SHP77 treated with DMSO at 0.1 percent for 48 hours (cell line): ENCODE measurements at regions not wholly inside any gene's neighbourhood (a gene's known extent, or its start where the extent isn't known, plus 50 kb on each side); places are given as distances from the start of the nearest gene placed in this dataset.
"Not testable (repeated sequence)": the region's sequence is repeated elsewhere in the genome, so short reads cannot be mapped to it uniquely, and the experiment has no call there.

ENCODE experiments used
- DNase-seq: peaks from one replicate; lab custom pipeline; 2025; lab: John Stamatoyannopoulos, UW

DNA sequence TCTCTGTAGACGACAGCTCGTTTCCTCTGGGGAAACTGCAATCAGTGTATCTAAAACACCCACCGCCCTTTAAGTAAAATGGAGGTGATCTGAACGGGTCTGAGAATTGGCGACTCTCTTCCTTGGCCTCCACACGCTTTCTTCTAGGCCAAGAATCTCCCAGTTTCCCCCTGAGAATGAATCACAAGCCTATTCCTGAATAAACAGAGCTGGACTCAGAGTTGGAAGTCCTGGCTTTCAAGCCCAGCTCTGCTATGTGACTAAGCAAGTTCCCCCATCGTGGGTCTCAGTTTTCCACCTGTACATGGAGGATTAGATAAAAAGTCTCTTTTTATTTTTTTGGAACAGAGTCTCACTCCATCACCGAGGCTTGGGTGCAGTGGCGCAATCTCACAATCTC is 200.4 kb downstream of the MN1 start:
- DNase-seq, result no peak

DNA sequence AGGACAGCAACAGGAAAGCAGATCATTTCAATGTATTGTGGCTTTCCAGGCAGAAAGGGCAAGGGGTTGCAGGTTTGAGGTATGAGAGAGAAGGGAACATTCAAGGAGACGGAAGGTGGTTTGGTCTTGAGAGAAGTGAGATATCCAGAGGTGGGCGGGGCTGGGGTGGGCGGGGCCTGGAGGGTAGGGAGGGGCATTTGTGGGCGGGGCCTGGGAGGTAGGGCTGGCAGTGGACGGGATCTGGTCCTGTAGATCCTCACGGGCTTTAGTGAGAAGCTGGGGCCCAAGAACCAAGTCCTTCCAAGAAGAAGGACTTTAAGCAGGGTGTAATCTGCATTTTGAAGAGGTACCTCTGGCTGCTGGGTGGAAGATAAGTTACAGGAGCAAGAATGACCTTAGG is 199.2 kb downstream of the MN1 start:
- DNase-seq, result no peak

DNA sequence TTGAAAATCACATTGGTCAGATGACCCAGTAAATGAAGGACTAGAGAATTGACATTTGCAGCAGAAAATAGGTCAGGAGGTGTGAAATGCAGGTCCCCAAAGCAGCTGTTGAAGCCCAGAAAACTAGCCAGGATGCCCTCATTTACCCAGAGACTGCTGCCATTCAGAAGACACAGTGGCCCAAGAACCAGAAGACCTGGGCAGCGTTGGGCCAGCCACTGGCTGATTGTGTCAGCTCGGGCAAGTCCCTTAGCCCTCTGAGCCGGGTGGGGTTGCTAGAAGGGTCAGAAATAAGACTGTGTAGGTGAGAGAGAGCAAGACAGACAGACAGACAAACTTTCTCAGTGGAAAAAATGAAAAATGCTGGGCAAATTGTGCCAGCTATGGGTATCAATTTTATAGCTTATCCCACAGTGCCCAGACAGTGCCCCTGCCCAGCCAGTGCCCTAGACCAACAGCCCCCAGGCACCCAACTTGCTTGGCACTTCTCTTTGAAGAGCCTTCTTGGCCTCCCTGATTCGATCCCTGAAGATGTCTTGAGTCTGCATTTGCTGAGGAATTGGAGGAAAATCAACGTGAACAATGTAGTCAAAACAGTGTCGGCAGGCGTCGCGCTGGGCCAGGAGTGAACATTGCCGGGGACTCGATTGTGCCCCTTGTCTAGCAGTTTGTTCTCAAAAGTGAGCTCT is 198.3 kb downstream of the MN1 start:
- DNase-seq, result no peak

- no peak for DNase-seq
Observed at GRCh38 chr22:27603800-27604144, 197.8 kb downstream of the MN1 start.

GRCh38 chr22:27605390-27605789 is 196.2 kb downstream of the MN1 start:
- no peak for DNase-seq

GRCh38 chr22:27607750-27608149 is 193.8 kb downstream of the MN1 start:
- not testable (repeated sequence) for DNase-seq

- DNase-seq, result no peak
Observed at GRCh38 chr22:27609451-27609888, 192.1 kb downstream of the MN1 start.

GRCh38 chr22:27610164-27610563 is 191.4 kb downstream of the MN1 start:
- DNase-seq, result not testable (repeated sequence)

DNA sequence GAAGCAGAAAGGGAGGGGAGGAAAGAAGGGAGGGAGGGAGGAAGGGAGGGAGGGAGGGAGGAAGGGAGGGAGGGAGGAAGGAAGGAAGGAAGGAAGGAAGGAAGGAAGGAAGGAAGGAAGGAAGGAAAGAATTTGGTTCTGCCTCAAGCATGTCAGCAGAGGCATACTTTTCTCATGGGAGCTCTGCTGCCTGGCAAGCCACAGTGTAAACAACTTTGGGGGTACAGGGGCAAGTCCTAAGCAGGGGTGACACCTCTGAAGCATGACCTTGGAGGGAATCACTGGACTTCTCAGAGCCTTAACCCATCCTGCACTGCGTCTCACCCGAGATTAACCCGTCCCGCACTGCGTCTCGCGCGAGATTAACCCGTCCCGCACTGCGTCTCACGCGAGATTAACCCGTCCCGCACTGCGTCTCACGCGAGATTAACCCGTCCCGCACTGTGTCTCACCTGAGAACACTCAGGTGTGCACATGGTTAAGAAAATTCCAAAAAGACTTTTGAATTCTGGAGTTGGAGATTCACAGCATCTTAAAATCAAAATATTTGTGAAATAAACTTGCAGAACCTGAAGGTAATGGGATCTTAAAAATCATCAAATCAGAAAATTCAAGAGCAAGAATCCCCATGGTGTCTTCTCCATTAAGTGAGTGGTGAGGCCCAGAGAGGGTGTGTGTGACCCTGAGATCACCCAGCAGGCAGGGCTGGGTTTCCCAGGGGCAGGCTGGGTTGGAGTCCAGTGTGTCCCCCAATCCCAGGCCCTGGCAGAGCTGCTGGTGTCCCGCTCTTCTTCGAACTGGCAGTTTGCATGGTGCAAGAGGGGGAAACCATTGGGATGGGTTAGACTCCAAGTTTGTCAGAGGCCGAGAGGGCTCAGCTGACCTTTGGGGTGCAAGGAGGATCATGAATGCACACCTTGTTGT is 190.4 kb downstream of the MN1 start:
- DNase-seq, result no peak

GRCh38 chr22:27612115-27612514 is 189.4 kb downstream of the MN1 start:
- DNase-seq, result no peak

- no peak for DNase-seq
Observed at GRCh38 chr22:27613099-27614005, 188.2 kb downstream of the MN1 start.

GRCh38 chr22:27614006-27614649 is 187.4 kb downstream of the MN1 start:
- no peak for DNase-seq

DNA sequence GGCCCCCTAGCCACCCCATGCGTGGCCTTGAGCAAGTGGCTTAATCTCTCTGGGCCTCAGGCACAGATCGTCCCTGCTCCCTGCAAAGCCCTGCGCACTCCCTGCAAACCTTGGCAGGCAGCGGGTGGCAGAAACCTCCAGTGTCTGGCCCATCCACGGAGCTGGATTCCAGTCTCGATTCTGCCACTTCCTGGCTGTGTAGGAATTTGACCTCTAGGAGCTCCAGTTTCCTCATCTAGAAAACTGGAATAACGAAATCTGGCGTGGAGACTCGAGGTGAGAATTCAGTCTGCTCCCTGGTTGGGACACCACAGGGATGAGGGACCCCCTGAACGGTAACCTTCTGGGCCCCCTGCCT is 186.9 kb downstream of the MN1 start:
- DNase-seq, result no peak

DNA sequence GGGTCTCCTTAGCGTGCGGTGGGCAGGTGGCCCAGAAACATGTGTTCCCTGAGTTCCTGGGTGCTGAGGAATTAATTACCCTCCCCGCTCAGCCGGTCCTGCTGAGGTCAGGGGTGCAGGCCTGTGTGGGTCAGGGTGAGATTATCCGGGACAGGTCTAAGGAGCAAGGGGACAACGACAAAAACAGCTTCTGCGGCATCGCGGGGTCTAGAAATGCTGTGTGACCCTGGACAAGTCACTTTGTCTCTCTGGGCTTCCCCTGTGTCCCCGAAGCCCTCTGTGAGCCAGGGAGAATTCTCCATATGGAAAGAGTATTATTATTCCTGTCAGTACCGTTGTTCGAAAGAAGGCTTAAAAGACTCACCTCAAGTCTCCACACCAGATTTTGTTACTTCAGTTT is 186.1 kb downstream of the MN1 start:
- DNase-seq, result no peak

- DNase-seq, result no peak
Observed at GRCh38 chr22:27616033-27616432, 185.5 kb downstream of the MN1 start.

- DNase-seq, result no peak
Observed at GRCh38 chr22:27617214-27617881, 184.2 kb downstream of the MN1 start.

GRCh38 chr22:27620367-27621154 is 181.0 kb downstream of the MN1 start:
- no peak for DNase-seq

- no peak for DNase-seq
Observed at GRCh38 chr22:27621486-27622070, 180.0 kb downstream of the MN1 start.

- no peak for DNase-seq
Observed at GRCh38 chr22:27624042-27624441, 177.5 kb downstream of the MN1 start.

DNA sequence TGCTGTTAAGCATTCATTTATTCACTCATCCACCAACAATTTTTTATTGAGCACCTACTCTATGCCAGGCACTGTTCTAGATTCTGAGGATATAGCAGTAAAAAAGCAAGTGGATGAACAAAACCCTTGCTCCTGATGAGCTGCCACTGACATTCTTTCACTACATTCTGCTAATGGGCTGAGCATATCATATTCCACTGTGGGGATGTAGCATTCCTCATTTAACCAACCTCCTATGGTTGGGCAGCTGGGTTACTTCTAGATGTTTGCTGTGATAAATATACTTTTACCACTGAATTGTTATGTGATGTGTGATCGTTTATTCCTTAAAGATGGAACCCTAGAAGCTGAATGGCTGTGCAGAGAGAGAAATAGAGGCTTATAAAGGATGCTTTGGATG is 176.9 kb downstream of the MN1 start:
- no peak for DNase-seq
